ENCODE measurements at regions not wholly inside any gene's neighbourhood (a gene's known extent, or its start where the extent isn't known, plus 50 kb on each side); places are given as distances from the start of the nearest gene placed in this dataset.

DNA sequence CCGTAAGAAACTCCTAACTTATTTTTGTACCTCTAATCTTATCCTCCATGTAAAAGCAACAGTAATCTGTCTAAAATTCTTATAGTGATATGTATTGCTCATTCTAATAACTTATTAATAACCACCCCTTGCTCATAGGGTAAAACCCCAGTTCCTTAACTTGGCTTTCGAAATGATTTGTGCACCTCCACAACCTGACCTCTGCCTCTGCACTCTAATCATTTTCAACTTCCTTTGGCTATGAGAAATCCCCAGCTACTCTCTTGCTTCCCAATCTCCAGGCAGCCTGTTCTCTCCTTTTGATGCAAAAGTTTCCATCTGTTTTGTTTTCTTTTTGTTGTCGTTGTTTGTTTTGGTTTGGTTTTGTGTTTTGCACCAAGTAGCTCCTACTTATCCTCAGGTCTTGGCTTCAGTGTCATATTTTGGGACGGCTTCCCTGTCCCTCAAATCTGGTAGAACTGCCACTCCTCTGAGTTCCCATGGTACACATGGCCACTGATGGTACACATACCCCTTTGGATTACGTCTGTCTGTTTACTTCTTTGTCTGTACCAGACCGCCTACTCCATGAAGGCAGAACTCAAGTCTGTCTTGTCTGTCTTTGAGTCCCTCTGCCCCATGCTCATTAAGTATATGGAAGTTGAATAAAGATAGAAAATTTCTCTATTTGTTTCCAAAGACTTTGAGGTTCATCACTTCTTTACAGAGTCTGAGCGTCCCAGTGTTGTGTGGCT lies 105.6 kb upstream of the TGFBR2 start:
- WGBS, 2 donors: 93 to 95% methylated on average over 7 of the region's 7 CpGs
- no peak overlapping the region for H3K4me3 ChIP-seq (ENCODE audit: low read depth, poor library complexity, severe bottlenecking)
- intact Hi-C loops (cut with DNase I; ENCODE audit: low total_unique reads): no loop called here

DNA sequence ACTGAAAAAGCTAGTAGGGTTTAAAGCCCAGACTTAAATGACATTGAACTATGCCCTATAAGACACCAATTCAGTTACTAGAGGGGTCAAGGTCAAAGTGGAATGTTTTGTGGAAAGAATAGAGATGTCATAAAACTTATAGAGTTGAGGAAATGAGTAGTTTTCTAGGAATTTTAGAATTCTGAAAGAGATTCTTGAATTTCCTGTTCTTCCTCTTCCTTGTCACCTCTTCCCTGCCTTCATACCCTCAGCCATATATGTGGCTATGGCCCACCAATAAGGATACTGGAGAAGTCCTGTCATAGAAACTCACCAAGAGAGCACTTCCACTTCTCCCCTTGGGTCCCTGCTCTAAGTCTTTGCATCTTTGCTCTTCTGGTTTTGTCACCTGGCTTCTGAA lies 104.9 kb upstream of the TGFBR2 start:
- no peak for TF ChIP-seq POLR2A (IDR thresholded peaks at IDR 0.05)
- TF ChIP-seq, protein P1, sequence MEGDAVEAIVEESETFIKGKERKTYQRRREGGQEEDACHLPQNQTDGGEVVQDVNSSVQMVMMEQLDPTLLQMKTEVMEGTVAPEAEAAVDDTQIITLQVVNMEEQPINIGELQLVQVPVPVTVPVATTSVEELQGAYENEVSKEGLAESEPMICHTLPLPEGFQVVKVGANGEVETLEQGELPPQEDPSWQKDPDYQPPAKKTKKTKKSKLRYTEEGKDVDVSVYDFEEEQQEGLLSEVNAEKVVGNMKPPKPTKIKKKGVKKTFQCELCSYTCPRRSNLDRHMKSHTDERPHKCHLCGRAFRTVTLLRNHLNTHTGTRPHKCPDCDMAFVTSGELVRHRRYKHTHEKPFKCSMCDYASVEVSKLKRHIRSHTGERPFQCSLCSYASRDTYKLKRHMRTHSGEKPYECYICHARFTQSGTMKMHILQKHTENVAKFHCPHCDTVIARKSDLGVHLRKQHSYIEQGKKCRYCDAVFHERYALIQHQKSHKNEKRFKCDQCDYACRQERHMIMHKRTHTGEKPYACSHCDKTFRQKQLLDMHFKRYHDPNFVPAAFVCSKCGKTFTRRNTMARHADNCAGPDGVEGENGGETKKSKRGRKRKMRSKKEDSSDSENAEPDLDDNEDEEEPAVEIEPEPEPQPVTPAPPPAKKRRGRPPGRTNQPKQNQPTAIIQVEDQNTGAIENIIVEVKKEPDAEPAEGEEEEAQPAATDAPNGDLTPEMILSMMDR (IDR thresholded peaks at IDR 0.05): no peak
- intact Hi-C loops (cut with DNase I; ENCODE audit: low total_unique reads): no loop called here
- DNase-seq (ENCODE audit: low spot score in 2 of 2): no peak
- H3K4me3 ChIP-seq (ENCODE audit: low read depth, poor library complexity, severe bottlenecking): no peak overlapping the region

More for the DNA sequence above, 105.6 kb upstream of the TGFBR2 start:
- TF ChIP-seq, protein P1 (IDR thresholded peaks at IDR 0.05): no peak
- TF ChIP-seq POLR2A (IDR thresholded peaks at IDR 0.05): no peak
- no peak for DNase-seq (ENCODE audit: low spot score in 2 of 2)

DNA sequence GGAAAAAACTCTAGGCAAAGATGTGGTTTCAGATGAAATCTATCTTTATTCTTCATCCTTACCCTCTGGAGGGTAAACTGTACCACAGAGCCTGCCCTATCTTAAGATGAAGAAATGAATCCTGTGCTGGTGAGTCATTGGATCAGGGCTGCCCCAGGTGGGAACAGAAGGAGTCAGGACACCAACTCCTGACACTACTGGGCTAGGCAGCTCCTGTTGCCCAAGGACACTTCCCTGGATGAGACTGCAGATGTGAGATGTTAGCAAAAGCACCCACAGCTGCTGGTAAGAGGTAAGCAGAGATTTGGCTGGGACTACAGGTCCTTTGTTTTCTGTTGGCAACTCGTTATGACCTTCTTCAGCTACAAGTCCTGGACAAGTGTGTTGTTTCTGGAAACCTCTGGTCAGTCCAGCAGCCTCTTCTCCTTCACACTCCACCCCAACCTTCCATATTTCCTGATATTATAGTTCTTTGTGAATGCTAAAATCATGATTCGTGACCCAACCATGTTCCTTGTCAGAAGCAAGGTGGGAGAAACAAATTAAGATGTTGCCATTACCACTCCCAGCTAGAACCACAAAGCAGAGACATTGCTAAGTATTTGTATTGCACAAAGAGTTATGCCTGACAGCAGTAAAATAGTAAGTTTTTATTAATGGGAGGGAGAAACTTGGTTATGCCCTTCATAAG lies 104.2 kb upstream of the TGFBR2 start:
- intact Hi-C loops (cut with DNase I; ENCODE audit: low total_unique reads): no loop called here
- no peak for DNase-seq (ENCODE audit: low spot score in 2 of 2)
- WGBS, 2 donors: 78 to 81% methylated on average over 2 of the region's 2 CpGs
- no peak overlapping the region for H3K4me3 ChIP-seq (ENCODE audit: low read depth, poor library complexity, severe bottlenecking)
- TF ChIP-seq POLR2A (IDR thresholded peaks at IDR 0.05): no peak
- TF ChIP-seq, protein P1 (IDR thresholded peaks at IDR 0.05): no peak

DNA sequence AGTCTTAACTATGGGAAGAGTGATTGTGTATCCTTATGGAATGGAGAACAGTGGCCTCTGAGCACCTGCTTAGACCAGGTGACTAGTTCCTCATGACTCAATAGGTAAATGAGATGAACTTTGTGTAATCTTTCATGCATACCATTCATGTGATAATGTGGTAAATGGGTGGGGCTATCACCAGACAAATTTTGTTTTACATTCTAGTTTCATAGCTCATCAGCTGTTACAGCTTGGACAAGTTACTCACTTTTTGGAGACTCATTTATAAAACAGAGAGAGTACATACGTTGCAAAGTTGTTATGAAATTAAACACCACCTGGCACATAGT lies 103.7 kb upstream of the TGFBR2 start:
- TF ChIP-seq, protein P1 (IDR thresholded peaks at IDR 0.05): no peak
- TF ChIP-seq POLR2A (IDR thresholded peaks at IDR 0.05): no peak
- WGBS, 2 donors: 59 to 60% methylated on average over 1 of the region's 1 CpG
- no peak for DNase-seq (ENCODE audit: low spot score in 2 of 2)
- intact Hi-C loops (cut with DNase I; ENCODE audit: low total_unique reads): no loop called here
- no peak overlapping the region for H3K4me3 ChIP-seq (ENCODE audit: low read depth, poor library complexity, severe bottlenecking)

GRCh38 chr3:30503446-30503845 lies 103.0 kb upstream of the TGFBR2 start:
- TF ChIP-seq, protein P1 (IDR thresholded peaks at IDR 0.05): no peak
- no peak for TF ChIP-seq POLR2A (IDR thresholded peaks at IDR 0.05)
- DNase-seq (ENCODE audit: low spot score in 2 of 2): no peak
- 73 to 94% methylated on average over 2 of the region's 2 CpGs for WGBS, 2 donors
- no peak overlapping the region for H3K4me3 ChIP-seq (ENCODE audit: low read depth, poor library complexity, severe bottlenecking)
- intact Hi-C loops (cut with DNase I; ENCODE audit: low total_unique reads): no loop called here
